Stimulated activated CD4-positive, alpha-beta T cell treated with anti-CD3 and anti-CD28 coated beads, Interleukin-1b, Interleukin-23, amount 100 ng/mL, for 1 hour (primary cell): ENCODE measurements at regions not wholly inside any gene's neighbourhood (a gene's known extent, or its start where the extent isn't known, plus 50 kb on each side); places are given as distances from the start of the nearest gene placed in this dataset.

Experiments used
- DNase-seq, 2 donors: peaks; one replicate each; pipeline ENCODE4 v3.0.0-alpha.2; 2020; ENCODE audit warnings: low read depth in 2 of 2

DNA sequence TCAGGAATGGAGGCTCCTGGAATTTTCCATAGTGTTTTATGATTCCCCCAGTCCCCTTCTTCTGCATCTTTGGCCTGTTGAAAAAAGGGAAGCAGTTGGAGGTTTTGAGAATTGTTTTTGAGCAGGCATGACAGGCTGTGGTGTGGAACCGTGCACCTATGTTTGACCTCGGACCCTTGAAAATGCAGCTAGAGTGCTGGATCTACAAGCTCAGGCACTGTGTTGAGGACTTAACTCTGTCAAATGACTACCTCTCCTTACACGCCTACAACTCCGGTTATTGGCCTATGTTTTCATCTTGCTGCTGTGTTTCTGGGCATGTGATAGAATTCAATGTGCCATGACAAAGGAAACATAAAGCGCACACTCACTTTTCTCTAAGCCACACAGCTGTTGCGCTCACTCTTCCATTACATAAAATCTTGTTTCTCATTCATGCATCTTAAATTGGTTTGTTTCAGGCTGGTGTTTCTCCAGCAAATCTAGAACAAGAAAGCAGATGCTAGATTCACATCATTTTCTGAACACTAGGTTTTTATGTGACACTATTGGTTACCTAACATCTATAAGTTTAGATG is 616.6 kb downstream of the FGF9 start:
- no peak for DNase-seq

GRCh38 chr13:22288496-22288895 is 617.6 kb downstream of the FGF9 start:
- no peak for DNase-seq

- DNase-seq, result no peak
Observed at GRCh38 chr13:22289711-22290110, 618.8 kb downstream of the FGF9 start.

GRCh38 chr13:22298530-22298929 is 627.7 kb downstream of the FGF9 start:
- DNase-seq, result no peak

DNA sequence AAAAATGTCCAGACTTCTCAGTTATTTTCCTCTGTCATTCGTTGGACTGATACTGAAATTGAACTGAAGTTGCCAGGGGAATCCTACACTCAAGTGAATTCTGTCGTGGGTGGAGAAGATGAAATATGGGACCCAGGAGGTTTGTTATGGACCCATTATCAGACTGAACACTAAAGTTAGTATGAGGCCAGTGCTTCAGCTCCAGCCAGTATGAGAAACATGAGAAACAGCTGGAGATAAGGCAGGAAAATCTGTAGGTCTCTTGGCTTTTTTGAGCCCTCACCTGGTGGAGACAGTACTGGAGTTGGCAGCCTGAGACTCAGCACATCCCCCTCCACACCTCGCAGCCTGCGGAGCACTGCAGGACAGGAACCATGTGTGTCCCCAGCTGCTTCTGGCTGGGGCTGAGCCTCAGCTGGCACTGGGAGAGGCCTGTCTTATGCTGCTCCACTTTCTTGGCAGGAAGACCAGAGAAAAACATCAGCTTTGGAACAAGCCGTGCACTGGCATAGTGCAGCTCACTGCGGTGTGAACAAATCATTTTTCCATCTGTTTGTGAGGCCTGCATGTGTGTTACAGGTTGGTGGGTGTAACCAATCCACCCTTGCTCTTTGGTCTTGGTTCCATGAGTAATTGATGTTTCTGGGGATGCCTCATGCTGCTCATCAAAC is 641.0 kb downstream of the FGF9 start:
- no peak for DNase-seq

DNA sequence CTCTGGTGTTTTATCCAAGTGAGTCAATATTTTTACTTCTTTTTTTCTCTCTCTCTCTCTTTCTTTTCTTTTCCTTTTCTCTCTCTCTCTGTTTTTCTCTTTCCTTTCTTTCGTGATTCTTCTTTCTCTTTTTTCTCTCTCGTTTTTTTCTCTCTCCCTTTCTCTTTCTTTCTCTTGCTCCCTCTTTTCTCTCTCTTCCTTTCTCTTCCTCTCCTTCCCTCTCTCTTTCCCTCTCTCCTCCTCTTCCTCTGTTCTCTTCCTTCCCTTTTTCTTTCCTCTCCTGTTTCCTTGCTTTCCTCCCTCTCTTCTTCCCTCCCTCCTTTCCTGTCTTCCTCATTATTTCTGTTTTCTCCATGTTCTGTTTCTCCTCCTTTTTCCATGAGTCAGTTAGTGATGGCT is 641.5 kb downstream of the FGF9 start:
- no peak for DNase-seq

DNA sequence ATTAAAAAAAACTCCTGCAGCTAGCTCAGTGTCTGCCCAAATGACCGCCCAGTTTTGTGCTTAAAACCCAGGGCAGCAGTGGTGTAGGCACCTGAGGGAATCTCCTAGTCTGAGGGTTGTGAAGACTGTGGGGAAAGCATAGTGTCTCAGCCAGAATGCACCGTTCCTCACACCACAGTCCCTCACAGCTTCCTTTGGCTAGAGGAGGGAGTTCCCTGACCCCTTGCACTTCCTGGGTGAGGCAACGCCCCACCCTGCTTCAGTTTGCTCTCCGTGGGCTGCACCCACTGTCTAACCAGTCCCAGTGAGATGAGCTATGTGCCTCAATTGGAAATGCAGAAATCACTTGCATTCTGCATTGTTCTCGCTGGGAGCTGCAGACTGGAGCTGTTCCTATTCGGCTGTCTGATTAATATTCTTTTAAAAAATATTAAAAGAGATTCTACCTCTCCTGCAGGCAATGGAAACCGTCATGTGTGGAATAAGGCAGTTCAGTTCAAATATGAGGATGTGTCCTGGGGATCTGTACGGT is 645.7 kb downstream of the FGF9 start:
- no peak for DNase-seq

DNA sequence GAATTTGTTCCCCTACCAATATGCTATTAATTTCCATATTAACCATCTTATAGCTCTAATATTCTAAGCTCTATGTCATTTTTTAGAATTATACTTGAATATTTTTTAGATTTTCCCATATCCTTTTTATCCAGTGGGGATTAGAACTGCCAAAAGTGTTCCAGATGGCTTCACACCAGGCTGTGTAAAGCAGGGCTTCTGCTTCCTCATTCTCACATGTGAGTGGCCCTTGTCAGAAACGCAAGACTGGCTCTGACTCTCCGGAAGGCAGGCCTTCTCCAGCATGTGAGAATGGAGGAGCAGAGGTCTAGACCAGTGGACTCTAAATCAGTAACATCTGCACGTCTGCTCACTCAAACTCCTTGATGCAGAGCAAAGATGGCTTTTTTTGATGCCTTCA is 650.1 kb downstream of the FGF9 start:
- no peak for DNase-seq

DNA sequence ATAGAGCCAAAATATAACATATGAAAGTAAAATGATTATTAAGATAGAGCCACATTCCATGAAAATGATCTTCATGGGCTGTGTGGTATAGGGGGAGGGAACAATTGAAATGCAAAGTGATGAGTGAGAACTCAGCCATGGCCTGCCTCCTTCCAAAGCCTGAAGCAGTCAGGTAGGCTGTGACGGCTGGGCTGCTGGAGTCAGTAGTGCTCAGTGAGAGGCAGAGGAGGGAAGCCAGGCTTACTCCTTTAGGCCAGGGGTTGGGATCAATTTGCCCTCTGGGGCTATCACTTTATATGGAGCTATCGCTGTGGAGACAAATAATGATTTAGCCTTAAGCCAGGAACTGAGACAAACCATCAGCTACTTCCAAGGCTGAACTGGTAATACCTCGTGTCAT is 654.9 kb downstream of the FGF9 start:
- DNase-seq, result no peak

- no peak for DNase-seq
Observed at GRCh38 chr13:22332416-22332815, 661.5 kb downstream of the FGF9 start.

DNA sequence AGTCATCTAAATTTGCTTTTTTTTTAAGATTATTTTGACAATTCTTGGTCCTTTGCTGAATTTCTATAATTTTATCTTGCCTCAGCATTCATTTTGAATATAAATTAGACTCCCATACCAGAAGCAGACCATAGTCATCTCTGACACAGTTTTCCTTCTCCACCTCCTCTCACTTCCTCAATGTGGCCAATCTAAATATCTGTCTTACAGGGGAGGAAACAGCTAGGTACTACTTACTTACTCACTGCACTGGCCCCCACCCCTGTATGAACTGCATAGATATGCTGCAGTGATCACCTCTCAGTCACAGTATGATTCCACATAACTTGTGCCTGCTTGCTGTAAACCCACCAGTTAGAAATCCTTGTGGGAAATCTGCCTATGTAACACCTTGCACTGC is 665.6 kb downstream of the FGF9 start:
- DNase-seq, result no peak

DNA sequence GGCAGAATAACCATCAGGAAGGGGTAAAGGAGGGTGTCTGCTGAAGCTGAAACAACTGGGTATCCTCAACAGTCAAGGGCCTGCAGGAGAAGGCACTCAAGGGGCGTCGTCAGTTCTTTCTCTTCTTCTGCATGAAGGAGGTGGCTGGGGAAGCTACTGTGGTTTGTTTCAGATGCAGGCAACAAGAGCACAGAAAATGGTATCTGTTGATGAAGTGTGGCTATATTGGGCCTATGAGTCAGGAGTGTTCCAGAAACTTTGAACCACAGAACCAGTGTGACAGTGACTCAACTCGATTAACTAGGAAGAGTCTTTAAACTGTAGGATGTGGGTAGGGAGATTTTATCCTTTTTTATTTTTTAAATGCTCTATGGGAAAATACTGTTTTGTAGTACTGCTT is 686.3 kb downstream of the FGF9 start:
- DNase-seq, result no peak

DNA sequence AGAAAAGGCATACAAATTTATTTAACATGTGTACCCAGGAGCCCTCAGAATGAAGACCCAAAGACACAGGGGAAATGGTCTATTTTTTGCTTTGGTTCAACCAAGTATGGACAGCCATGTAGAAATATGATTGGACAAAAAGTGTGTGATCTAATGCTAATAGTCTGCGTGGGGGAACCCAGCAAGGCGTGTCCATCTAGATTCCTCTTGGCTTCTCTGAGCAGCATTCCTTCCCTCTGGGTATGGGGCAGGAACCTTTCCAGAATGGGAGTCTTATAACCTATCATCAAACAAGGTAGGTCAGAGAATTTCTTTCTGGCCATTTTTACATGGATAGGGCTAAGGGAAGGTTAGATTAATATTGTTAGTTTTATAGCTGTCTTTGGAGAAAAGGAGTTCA is 698.2 kb downstream of the FGF9 start:
- no peak for DNase-seq

GRCh38 chr13:22369840-22370239 is 699.0 kb downstream of the FGF9 start:
- no peak for DNase-seq

DNA sequence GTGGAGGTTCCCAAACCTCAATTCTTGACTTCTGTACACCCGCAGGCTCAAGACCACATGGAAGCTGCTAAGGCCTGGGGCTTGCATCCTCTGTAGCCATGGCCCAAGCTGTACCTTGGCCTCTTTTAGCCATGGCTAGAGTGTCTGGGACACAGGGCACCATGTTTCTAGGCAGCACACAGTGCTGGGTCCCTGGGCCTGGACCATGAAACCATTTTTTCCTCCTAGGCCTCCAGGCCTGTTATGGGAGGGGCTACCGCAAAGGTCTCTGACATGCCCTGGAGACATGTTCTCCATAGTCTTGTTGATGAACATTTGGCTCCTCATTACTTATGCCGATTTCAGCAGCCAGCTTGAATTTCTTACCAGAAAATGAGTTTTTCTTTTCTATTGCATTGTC is 701.4 kb downstream of the FGF9 start:
- DNase-seq, result no peak

GRCh38 chr13:22375151-22375550 is 704.3 kb downstream of the FGF9 start:
- no peak for DNase-seq

DNA sequence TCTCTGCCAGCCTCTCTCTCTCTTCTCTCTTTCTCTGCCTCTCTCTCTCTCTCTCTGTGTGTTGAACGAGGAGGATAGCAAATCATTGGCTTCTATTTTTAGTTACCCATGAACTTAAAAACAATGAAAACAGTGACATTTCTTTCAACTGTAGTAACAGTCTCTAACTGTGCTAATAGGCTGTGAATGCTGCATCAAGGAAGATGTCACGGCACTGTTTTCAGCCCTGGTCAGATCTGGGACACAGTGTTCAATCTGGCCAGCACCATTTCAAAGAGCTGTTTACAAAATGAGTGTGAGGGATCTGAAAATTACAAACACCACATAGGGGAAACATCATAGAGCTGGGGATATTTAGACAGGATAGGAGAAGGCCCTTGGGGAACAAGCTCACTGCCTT is 717.0 kb downstream of the FGF9 start:
- no peak for DNase-seq

- no peak for DNase-seq
Observed at GRCh38 chr13:22399801-22400420, 729.0 kb downstream of the FGF9 start.

DNA sequence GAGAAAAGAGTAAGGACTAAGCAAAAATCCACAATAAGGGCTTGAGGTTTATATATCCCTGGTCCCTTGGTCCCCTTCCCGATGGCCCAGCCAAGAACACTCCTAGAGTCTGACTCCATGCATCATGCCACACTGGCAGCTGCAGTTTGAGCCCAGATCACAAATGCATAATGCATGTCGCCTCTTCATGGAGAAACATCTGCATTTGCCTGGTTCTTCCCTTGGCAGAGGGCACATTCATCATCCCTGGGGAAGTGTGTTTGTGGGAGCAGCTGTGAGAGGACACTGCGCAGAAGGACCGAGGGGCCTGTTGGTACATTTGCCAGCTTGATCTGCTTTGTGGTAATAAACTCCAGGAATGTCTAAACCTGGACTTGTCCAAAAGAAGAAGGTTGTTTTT is 731.8 kb downstream of the FGF9 start:
- no peak for DNase-seq

GRCh38 chr13:22403144-22403543 is 732.3 kb downstream of the FGF9 start:
- DNase-seq, result no peak

- DNase-seq, result no peak
Observed at GRCh38 chr13:22405891-22406290, 735.0 kb downstream of the FGF9 start.

DNA sequence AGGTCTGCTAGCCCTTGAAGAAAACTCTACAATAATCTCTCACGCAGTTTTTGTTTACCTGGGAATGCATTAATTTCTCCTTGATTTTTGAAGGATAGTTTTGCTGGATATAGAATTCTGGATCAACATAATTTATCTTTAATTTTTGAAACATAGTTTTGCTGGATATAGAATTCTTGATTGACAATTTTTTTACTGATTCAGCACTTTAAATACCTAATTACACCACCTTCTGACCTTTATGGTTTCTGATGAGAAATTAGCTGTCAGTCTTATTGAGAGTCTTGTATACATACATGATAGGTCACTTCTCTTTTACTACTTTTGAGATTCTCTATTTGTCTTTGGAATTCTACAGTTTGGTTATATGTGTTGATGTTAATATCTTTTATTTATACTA is 741.6 kb downstream of the FGF9 start:
- no peak for DNase-seq

DNA sequence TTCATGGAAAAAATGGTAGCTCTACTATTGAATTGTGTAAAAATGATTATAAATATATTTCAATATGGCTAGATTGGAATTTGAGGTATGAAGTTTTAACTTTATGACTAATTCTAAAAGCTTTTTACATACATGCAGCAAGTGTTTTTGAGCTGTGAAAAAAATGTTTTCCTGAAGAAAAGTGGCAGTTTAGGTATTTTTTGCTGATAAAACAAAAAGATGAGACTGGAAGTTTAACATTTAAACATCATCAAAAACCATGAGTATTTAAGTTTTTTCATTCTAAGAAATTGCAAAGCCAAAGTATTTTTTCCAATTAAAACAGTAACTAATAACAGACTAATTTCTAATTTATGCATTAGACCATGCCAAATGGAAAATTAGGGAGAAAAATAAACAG is 751.1 kb downstream of the FGF9 start:
- DNase-seq, result no peak
